ENCODE measurements at regions not wholly inside any gene's neighbourhood (a gene's known extent, or its start where the extent isn't known, plus 50 kb on each side); places are given as distances from the start of the nearest gene placed in this dataset.

- no peak for DNase-seq
Measured at GRCh38 chr1:55552636-55553035, 337.5 kb upstream of the USP24 start.

GRCh38 chr1:55547405-55547804 is 332.2 kb upstream of the USP24 start:
- DNase-seq = no peak

GRCh38 chr1:55546553-55546952 is 331.4 kb upstream of the USP24 start:
- no peak for DNase-seq

GRCh38 chr1:55544826-55545225 is 329.7 kb upstream of the USP24 start:
- DNase-seq = no peak

GRCh38 chr1:55542901-55543504 is 327.8 kb upstream of the USP24 start:
- no peak for DNase-seq

GRCh38 chr1:55541296-55541695 is 326.1 kb upstream of the USP24 start:
- no peak for DNase-seq

GRCh38 chr1:55539652-55540512 is 324.7 kb upstream of the USP24 start:
- DNase-seq = no peak

GRCh38 chr1:55538428-55538827 is 323.3 kb upstream of the USP24 start:
- DNase-seq = no peak

- DNase-seq = peak in 1 of 2 donors; percentile 2
Measured at GRCh38 chr1:55536545-55536865, 321.3 kb upstream of the USP24 start.

- no peak for DNase-seq
Measured at GRCh38 chr1:55535724-55536544, 320.8 kb upstream of the USP24 start.

GRCh38 chr1:55534565-55535121 is 319.5 kb upstream of the USP24 start:
- no peak for DNase-seq

GRCh38 chr1:55531644-55532043 is 316.5 kb upstream of the USP24 start:
- no peak for DNase-seq

GRCh38 chr1:55530749-55531478 is 315.8 kb upstream of the USP24 start:
- no peak for DNase-seq

- DNase-seq = no peak
Measured at GRCh38 chr1:55529017-55529416, 313.9 kb upstream of the USP24 start.

- DNase-seq = no peak
Measured at GRCh38 chr1:55527831-55528230, 312.7 kb upstream of the USP24 start.

GRCh38 chr1:55526716-55527115 is 311.6 kb upstream of the USP24 start:
- no peak for DNase-seq

GRCh38 chr1:55524006-55524405 is 308.8 kb upstream of the USP24 start:
- DNase-seq = no peak

- no peak for DNase-seq
Measured at GRCh38 chr1:55522982-55523381, 307.8 kb upstream of the USP24 start.

GRCh38 chr1:55522353-55522903 is 307.3 kb upstream of the USP24 start:
- no peak for DNase-seq

GRCh38 chr1:55520861-55521260 is 305.7 kb upstream of the USP24 start:
- no peak for DNase-seq

- DNase-seq = no peak
Measured at GRCh38 chr1:55519937-55520683, 304.9 kb upstream of the USP24 start.

- no peak for DNase-seq
Measured at GRCh38 chr1:55519276-55519675, 304.1 kb upstream of the USP24 start.

Measured in CD4-positive, alpha-beta T cell treated with Interleukin-4 for 1 hour (primary cell).